ENCODE measurements at regions not wholly inside any gene's neighbourhood (a gene's known extent, or its start where the extent isn't known, plus 50 kb on each side); places are given as distances from the start of the nearest gene placed in this dataset.

DNA sequence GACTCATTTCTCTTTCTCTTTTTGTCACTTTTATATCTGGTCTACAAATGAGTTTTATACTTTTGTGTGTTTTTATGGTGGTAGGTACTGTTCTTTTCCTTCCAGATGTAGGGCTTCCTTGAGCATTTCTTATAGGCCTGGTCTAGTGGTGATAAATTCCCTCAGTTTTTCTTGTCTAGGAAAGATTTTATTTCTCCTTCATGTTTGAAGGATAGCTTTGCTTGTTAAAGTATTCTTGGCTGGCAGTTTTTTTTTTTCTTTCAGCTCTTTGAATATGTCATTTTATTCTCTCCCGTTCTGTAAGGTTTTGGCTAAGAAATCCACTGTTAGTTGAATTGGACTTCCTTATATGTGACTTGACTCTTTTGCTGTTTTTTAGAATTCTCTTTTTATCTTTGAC lies 292.7 kb downstream of the RPS24 start:
- TF ChIP-seq, protein P1, sequence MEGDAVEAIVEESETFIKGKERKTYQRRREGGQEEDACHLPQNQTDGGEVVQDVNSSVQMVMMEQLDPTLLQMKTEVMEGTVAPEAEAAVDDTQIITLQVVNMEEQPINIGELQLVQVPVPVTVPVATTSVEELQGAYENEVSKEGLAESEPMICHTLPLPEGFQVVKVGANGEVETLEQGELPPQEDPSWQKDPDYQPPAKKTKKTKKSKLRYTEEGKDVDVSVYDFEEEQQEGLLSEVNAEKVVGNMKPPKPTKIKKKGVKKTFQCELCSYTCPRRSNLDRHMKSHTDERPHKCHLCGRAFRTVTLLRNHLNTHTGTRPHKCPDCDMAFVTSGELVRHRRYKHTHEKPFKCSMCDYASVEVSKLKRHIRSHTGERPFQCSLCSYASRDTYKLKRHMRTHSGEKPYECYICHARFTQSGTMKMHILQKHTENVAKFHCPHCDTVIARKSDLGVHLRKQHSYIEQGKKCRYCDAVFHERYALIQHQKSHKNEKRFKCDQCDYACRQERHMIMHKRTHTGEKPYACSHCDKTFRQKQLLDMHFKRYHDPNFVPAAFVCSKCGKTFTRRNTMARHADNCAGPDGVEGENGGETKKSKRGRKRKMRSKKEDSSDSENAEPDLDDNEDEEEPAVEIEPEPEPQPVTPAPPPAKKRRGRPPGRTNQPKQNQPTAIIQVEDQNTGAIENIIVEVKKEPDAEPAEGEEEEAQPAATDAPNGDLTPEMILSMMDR (conservative IDR thresholded peaks at IDR 0.05), result no peak
- TF ChIP-seq EZH2 (IDR thresholded peaks at IDR 0.05; ENCODE audit: low read depth), result no peak

Data from PC-9 (cell line).